Activated CD8-positive, alpha-beta memory T cell treated with anti-CD3 and anti-CD28 coated beads, Interleukin-2, amount 50 U/mL, for 24 hours (primary cell): ENCODE measurements at regions not wholly inside any gene's neighbourhood (a gene's known extent, or its start where the extent isn't known, plus 50 kb on each side); places are given as distances from the start of the nearest gene placed in this dataset.

Experiments used
- DNase-seq: peaks from one replicate; pipeline ENCODE4 v3.0.0-alpha.2; 2020; ENCODE audit errors: extremely low read depth

- DNase-seq = no peak
These were observed 259.7 kb upstream of the ZNF608 start for GRCh38 chr5:125006011-125006685.

GRCh38 chr5:125010356-125010755 is 263.9 kb upstream of the ZNF608 start:
- no peak for DNase-seq

- no peak for DNase-seq
These were observed 264.6 kb upstream of the ZNF608 start for GRCh38 chr5:125011014-125011413.

GRCh38 chr5:125011419-125011818 is 265.0 kb upstream of the ZNF608 start:
- DNase-seq = no peak

GRCh38 chr5:125011947-125012346 is 265.5 kb upstream of the ZNF608 start:
- no peak for DNase-seq

GRCh38 chr5:125012727-125013451 is 266.4 kb upstream of the ZNF608 start:
- no peak for DNase-seq

GRCh38 chr5:125014202-125014601 is 267.8 kb upstream of the ZNF608 start:
- no peak for DNase-seq

- DNase-seq = no peak
These were observed 271.4 kb upstream of the ZNF608 start for GRCh38 chr5:125017796-125018195.

- DNase-seq = no peak
These were observed 277.2 kb upstream of the ZNF608 start for GRCh38 chr5:125023673-125024072.

- DNase-seq = no peak
These were observed 280.7 kb upstream of the ZNF608 start for GRCh38 chr5:125026867-125027731.

GRCh38 chr5:125032286-125032685 is 285.8 kb upstream of the ZNF608 start:
- no peak for DNase-seq

GRCh38 chr5:125033602-125034001 is 287.2 kb upstream of the ZNF608 start:
- DNase-seq = no peak

- DNase-seq = no peak
These were observed 287.9 kb upstream of the ZNF608 start for GRCh38 chr5:125034331-125034730.

- no peak for DNase-seq
These were observed 290.1 kb upstream of the ZNF608 start for GRCh38 chr5:125036494-125036893.

- DNase-seq = no peak
These were observed 290.6 kb upstream of the ZNF608 start for GRCh38 chr5:125037020-125037419.

GRCh38 chr5:125037530-125037929 is 291.1 kb upstream of the ZNF608 start:
- DNase-seq = no peak

GRCh38 chr5:125038477-125038876 is 292.0 kb upstream of the ZNF608 start:
- DNase-seq = no peak

GRCh38 chr5:125041798-125042197 is 295.4 kb upstream of the ZNF608 start:
- no peak for DNase-seq

- DNase-seq = no peak
These were observed 295.9 kb upstream of the ZNF608 start for GRCh38 chr5:125042261-125042890.

GRCh38 chr5:125043781-125044391 is 297.4 kb upstream of the ZNF608 start:
- no peak for DNase-seq

GRCh38 chr5:125044491-125045282 is 298.2 kb upstream of the ZNF608 start:
- no peak for DNase-seq
